RWPE1 (cell line): ENCODE measurements at regions not wholly inside any gene's neighbourhood (a gene's known extent, or its start where the extent isn't known, plus 50 kb on each side); places are given as distances from the start of the nearest gene placed in this dataset.

ENCODE experiments used
- CTCF ChIA-PET: fragments of 350-600 bp; sonication (Branson Sonifier 250); formaldehyde crosslinking; extraction: SDS; loops from one replicate; lab custom pipeline; 2021; lab: Yijun Ruan, JAX
- POLR2A ChIA-PET: fragments of 400-600 bp; formaldehyde crosslinking; extraction: SDS; loops from one replicate; lab custom pipeline; 2020; ENCODE audit warnings: antibody characterized with exemption; ENCODE audit not compliant: low non-redundant PET; lab: Yijun Ruan, JAX
- DNase-seq: peaks from one replicate; pipeline ENCODE4 v3.0.0; 2012; ENCODE audit warnings: low spot score
- H3K27ac ChIP-seq: fragments of 450-650 bp; 2 replicates; pipeline ENCODE4 v1.5.1; 2017
- CTCF ChIP-seq: fragments of 450-650 bp; conservative IDR thresholded peaks from 2 replicates; pipeline ENCODE4 v1.5.1; 2017; ENCODE audit warnings: low read depth, mild to moderate bottlenecking

- ChIA-PET CTCF (interaction anchor here (0.6 kb wide), 1 partner anchor 33 kb away, joined by 3 read pairs; no protein-coding TSS in a partner anchor), POLR2A (no interaction called here)
- no peak for TF ChIP-seq CTCF
- no peak for DNase-seq
- no peak overlapping the region for H3K27ac ChIP-seq
Observed at GRCh38 chr1:87588495-87588894, 259.8 kb downstream of the LMO4 start.

- no peak for DNase-seq
- CTCF ChIA-PET: interaction anchor here (0.6 kb wide), 1 partner anchor 35 kb away, joined by 6 read pairs; no protein-coding TSS in a partner anchor
- POLR2A ChIA-PET: no interaction called here
- TF ChIP-seq CTCF: no peak
- H3K27ac ChIP-seq: no peak overlapping the region
Observed at GRCh38 chr1:87591492-87591891, 262.8 kb downstream of the LMO4 start.

DNA sequence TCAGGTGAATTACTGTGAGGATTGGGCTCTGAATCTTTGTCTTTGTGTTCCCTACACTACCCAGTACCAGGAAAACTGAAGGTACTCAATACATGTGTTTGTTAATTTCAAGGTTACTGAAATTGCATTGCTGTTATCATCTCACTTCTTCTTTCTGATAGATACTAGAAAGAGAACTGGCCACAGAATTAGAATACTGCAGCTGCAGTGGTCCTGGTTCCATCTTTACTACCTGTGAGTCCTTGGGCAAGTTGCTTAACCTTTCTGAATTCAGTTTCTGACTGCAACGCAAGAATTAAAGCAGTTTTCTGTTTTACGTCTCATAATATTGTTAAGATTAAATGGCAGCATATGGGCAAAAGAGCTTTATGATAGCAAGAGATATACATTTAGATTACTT is 263.5 kb downstream of the LMO4 start:
- DNase-seq: no peak
- ChIA-PET POLR2A (no interaction called here), CTCF (no interaction called here)
- TF ChIP-seq CTCF: no peak
- H3K27ac ChIP-seq: no peak overlapping the region

DNA sequence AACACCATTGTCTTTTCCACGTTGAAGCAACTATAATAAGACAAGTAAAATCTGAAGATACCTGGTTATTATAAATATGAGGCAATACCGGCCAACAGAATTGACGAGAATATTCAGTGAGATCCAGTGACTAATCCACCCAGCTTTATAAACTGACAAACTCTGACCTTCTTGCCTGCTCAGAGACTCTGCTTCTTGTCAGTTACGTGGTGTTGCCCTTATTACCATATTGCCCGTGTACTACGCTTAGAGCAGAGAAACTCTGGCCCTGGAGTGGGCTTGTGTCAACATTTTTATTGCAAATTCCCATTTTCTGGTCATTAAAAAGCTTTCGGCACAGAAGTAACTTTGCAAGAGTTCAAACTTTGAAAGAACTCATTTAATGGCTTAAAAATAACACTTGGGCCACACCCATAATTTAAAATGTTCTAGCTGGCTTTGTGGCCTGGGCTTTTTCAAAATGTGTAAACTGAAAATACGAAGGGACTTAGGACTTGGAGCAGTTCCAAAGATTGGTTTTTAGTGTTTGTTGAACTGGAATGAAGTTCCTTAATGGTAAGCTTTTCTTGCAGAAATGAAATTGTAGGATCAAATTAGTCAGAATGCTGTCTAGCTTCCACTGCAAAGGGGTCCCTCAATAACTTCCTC is 266.2 kb downstream of the LMO4 start:
- POLR2A ChIA-PET: no interaction called here
- TF ChIP-seq CTCF: no peak
- H3K27ac ChIP-seq: no peak overlapping the region
- no peak for DNase-seq
- CTCF ChIA-PET: interaction anchor here (0.7 kb wide), 1 partner anchor 19 kb away, joined by 5 read pairs; no protein-coding TSS in a partner anchor

GRCh38 chr1:87595384-87595781 is 266.7 kb downstream of the LMO4 start:
- ChIA-PET CTCF (no interaction called here), POLR2A (no interaction called here)
- no peak for DNase-seq
- no peak for TF ChIP-seq CTCF
- H3K27ac ChIP-seq: no peak overlapping the region

DNA sequence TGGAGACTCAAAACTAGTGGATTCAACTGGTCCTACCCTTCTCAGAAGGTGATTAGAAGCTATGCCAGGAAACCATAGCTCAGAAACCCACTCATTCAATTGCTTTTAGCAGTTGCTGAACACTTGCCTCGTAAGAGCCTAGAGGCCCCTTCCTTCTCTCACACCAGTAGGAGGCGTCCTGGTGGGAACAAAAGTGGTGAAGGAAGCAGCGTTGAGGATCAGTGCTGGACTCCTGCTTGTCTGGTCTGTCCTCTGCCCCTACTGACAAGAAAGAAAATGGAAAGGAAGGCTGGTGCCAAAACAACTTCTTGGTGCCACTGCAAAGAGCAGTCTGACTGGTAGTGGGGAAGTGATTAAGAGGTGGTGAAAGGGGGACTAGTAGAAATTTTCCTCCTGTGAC is 269.7 kb downstream of the LMO4 start:
- ChIA-PET CTCF (no interaction called here), POLR2A (no interaction called here)
- DNase-seq: no peak
- TF ChIP-seq CTCF: no peak
- no peak overlapping the region for H3K27ac ChIP-seq
